Endothelial cell (in vitro differentiated cells): ENCODE measurements at regions not wholly inside any gene's neighbourhood (a gene's known extent, or its start where the extent isn't known, plus 50 kb on each side); places are given as distances from the start of the nearest gene placed in this dataset.

Experiments
- DNase-seq: peaks from one replicate; pipeline ENCODE4 v3.0.0; 2021; ENCODE audit warnings: low spot score
- H3K27ac Mint-ChIP-seq: one replicate; pipeline ENCODE4 v1.8.0; 2021; ENCODE audit warnings: mixed read lengths, inconsistent platforms; ENCODE audit not compliant: unreplicated experiment
- H3K27me3 Mint-ChIP-seq: one replicate; pipeline ENCODE4 v1.8.0; 2021; ENCODE audit warnings: mild to moderate bottlenecking, moderate library complexity, mixed read lengths, inconsistent platforms; ENCODE audit not compliant: unreplicated experiment
- H3K36me3 Mint-ChIP-seq: one replicate; pipeline ENCODE4 v1.8.0; 2021; ENCODE audit warnings: mild to moderate bottlenecking, low read depth, mixed read lengths, inconsistent platforms; ENCODE audit not compliant: unreplicated experiment
- H3K4me1 Mint-ChIP-seq: one replicate; pipeline ENCODE4 v1.8.0; 2021; ENCODE audit warnings: mild to moderate bottlenecking, mixed read lengths, inconsistent platforms; ENCODE audit not compliant: unreplicated experiment
- H3K4me3 Mint-ChIP-seq: one replicate; pipeline ENCODE4 v1.8.0; 2021; ENCODE audit warnings: mild to moderate bottlenecking, mixed read lengths, inconsistent platforms; ENCODE audit not compliant: unreplicated experiment
- H3K9me3 Mint-ChIP-seq: one replicate; pipeline ENCODE4 v1.8.0; 2021; ENCODE audit warnings: mixed read lengths, inconsistent platforms; ENCODE audit not compliant: unreplicated experiment
- TF ChIP-seq, protein P1 (sequence below): fragments of 200-600 bp; sonication (generic); IDR thresholded peaks from one replicate; pipeline ENCODE4 v1.5.0; 2021; ENCODE audit warnings: antibody characterized with exemption; ENCODE audit not compliant: unreplicated experiment

GRCh38 chr13:47484548-47484947, 516.5 kb downstream of the SUCLA2 start:
- TF ChIP-seq, protein P1, sequence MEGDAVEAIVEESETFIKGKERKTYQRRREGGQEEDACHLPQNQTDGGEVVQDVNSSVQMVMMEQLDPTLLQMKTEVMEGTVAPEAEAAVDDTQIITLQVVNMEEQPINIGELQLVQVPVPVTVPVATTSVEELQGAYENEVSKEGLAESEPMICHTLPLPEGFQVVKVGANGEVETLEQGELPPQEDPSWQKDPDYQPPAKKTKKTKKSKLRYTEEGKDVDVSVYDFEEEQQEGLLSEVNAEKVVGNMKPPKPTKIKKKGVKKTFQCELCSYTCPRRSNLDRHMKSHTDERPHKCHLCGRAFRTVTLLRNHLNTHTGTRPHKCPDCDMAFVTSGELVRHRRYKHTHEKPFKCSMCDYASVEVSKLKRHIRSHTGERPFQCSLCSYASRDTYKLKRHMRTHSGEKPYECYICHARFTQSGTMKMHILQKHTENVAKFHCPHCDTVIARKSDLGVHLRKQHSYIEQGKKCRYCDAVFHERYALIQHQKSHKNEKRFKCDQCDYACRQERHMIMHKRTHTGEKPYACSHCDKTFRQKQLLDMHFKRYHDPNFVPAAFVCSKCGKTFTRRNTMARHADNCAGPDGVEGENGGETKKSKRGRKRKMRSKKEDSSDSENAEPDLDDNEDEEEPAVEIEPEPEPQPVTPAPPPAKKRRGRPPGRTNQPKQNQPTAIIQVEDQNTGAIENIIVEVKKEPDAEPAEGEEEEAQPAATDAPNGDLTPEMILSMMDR, result no peak
- Mint-ChIP-seq H3K36me3 (no peaks in the 10 kb centered on the region), H3K9me3 (no peaks in the 10 kb centered on the region), H3K27me3 (no peaks in the 10 kb centered on the region), H3K4me1 (no peaks in the 10 kb centered on the region), H3K27ac (no peak overlapping the region), H3K4me3 (no peak overlapping the region)
- DNase-seq, result no peak

GRCh38 chr13:47481536-47481935, 519.5 kb downstream of the SUCLA2 start:
- no peaks in the 10 kb centered on the region for H3K36me3 Mint-ChIP-seq
- no peak for DNase-seq
- peaks cover 1% of the 10 kb centered on the region for H3K27me3 Mint-ChIP-seq
- no peaks in the 10 kb centered on the region for H3K9me3 Mint-ChIP-seq
- H3K27ac Mint-ChIP-seq, result no peak overlapping the region
- H3K4me3 Mint-ChIP-seq, result no peak overlapping the region
- TF ChIP-seq, protein P1, result no peak
- H3K4me1 Mint-ChIP-seq, result peaks cover 2% of the 10 kb centered on the region

DNA sequence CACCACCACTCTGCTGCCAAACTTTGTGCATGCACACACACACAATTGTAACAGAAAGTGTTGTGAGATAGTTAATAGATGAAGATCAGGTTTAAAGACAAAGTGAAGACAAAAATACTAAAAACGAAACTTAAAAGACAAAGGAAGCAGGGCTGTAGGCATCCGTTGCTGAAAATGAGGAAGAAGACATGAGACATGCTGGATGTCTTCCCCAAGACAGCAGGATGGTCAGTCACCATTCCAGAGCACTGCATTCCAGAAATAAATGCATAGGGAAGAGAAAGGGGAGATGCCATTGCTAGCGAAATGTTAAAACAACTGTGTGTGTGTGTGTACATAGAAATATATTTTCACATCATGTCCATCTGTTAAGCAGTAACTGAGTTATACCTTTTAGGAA, 520.1 kb downstream of the SUCLA2 start:
- H3K4me1 Mint-ChIP-seq, result peaks cover 2% of the 10 kb centered on the region
- no peak for DNase-seq
- H3K9me3 Mint-ChIP-seq, result no peaks in the 10 kb centered on the region
- H3K27me3 Mint-ChIP-seq, result peaks cover 1% of the 10 kb centered on the region
- no peaks in the 10 kb centered on the region for H3K36me3 Mint-ChIP-seq
- no peak overlapping the region for H3K4me3 Mint-ChIP-seq
- TF ChIP-seq, protein P1, result no peak
- H3K27ac Mint-ChIP-seq, result no peak overlapping the region

DNA sequence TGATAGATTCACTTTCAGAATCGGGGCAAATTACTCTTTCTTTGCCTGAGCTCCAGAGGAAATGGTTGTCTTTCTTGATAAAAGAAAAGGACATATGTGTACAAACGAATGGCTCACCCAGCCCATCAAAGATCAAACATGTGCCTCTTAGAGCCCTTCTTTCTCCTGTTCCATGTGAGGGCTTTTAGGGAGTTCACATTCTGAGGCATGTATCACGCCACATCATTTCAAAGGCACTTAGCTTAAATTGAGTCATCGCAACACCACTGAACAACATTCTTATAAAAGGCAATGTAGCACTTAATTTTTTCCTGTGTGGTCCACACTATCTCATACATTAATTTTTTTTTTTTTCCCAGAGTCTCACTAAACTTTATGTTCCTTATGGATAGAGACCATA, 521.0 kb downstream of the SUCLA2 start:
- Mint-ChIP-seq H3K27ac (no peak overlapping the region), H3K9me3 (no peaks in the 10 kb centered on the region), H3K27me3 (peaks cover 1% of the 10 kb centered on the region), H3K36me3 (no peaks in the 10 kb centered on the region), H3K4me1 (peaks cover 2% of the 10 kb centered on the region), H3K4me3 (no peak overlapping the region)
- TF ChIP-seq, protein P1, result no peak
- DNase-seq, result no peak

- no peak overlapping the region for H3K4me3 Mint-ChIP-seq
- DNase-seq, result no peak
- TF ChIP-seq, protein P1, result no peak
- no peak overlapping the region for H3K27ac Mint-ChIP-seq
- H3K36me3 Mint-ChIP-seq, result no peaks in the 10 kb centered on the region
- H3K27me3 Mint-ChIP-seq, result peaks cover 1% of the 10 kb centered on the region
- no peaks in the 10 kb centered on the region for H3K9me3 Mint-ChIP-seq
- H3K4me1 Mint-ChIP-seq, result peaks cover 2% of the 10 kb centered on the region
Measured at GRCh38 chr13:47478985-47479384, 522.1 kb downstream of the SUCLA2 start.
